COR-L47 (cell line): ENCODE measurements at regions not wholly inside any gene's neighbourhood (a gene's known extent, or its start where the extent isn't known, plus 50 kb on each side); places are given as distances from the start of the nearest gene placed in this dataset.

Source experiments
- DNase-seq: peaks from one replicate; lab custom pipeline; 2025; lab: John Stamatoyannopoulos, UW

GRCh38 chr12:92000597-92000996, 145.0 kb downstream of the BTG1 start:
- no peak for DNase-seq

DNA sequence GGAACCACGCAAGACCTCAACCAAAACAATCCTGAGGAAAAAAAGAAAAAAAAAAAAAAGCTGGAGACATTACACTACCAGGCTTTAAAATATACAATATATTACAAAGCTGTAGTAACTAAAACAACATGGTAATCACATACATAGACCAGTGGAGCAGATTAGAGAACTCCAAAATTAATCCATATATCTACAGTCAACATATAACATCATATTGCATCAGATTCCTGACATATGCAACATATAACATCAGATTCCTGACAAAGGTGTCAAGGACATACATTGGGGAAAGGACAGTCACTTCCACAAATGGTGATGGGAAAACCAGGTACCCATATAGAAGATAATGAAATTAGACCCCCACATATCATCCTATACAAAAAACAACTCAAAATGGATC, 145.8 kb downstream of the BTG1 start:
- DNase-seq = no peak

- no peak for DNase-seq
Observed at GRCh38 chr12:91998316-91998715, 147.3 kb downstream of the BTG1 start.

DNA sequence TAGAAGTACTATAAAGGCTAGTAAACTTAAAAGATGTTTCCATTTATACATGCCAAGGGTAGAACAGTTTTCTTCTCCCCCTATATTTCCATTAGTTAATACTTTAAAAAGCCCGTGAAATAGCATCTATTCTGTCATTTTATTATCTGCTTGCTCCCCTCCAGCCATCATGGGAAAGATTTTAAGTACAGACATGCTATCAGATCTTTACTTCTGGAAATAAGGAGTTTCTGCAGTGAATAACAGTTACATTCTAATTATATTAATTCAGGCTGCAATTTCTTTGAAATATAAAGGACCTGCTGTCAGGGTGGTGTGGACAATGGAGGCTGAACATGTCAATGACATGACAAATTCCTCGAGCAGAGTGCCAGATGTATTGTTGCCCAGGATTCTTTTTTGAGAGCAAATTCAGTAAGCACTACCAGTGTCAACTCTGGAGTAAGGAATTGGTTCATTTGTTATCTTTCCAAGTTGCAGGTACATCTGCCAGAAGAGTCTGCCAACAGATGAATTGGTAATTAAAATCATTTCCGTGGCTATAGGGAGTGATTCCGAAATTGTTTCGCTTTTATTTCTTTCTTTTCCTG, 151.3 kb downstream of the BTG1 start:
- no peak for DNase-seq

DNA sequence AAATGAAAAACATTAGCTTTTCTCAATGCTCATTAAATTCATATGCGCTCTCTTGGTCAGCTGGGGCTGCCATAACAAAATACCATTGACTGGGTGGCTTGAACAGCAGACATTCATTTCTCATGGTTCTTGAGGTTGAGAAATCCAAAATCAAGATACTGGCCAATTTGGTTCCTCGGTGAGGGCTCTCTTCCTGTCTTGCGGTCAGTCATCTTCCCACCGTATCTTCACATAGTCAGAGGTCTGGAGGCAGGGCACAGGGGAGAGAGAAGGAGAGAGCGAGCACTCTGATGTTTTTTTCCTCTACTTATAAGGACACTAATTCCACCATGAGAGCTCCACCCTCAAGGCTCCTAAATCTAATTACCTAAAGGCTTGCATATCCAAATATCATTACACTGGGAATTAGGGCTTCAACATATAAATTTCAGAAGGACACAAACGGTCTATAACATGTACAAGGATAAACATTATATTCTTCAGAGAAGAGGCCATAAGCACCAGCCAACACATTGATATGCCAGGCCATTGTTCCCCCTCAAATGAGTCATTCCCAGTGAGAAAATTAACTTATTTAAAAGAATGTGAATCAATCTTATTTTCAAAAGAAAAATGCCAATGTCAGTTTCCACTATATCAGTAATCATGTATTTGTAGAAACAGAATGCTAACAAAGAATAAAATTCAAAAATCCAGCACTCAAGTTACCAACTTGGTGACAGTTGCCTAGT, 152.2 kb downstream of the BTG1 start:
- DNase-seq = no peak

DNA sequence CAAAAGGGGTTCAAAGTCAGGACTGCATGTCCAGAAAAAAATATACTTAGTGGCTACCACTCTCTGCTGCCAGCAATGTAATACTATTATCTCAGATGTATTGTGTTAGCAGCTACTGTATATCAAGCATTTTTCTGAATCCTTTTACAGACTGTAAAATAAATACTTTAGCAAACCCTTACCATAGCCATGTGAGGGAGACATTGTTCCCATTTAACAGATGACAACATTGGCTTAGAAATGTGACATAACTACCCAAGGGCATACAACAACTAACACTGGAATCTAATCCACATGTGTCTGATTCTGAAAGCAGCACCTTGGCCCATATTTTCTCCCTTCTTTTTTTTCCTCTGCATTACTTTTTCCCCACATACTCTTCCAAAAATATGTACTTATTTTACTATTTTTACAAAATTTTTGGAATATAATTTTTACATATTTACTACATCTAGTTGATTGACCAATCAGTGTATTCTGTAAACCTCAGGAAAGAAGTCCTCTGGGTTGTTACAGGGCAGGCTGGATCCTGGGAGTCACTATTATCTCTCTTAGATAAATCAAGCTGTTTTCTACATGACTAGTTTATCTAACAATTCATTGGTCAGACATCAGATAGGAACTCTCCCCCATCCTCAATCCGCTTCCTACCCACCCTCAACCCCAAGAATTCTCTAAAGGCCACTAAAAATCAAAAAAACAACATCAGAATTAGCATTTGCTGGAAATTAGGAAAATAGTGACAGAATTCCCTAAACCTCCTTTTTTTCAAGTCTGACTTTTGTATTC, 154.1 kb downstream of the BTG1 start:
- no peak for DNase-seq

DNA sequence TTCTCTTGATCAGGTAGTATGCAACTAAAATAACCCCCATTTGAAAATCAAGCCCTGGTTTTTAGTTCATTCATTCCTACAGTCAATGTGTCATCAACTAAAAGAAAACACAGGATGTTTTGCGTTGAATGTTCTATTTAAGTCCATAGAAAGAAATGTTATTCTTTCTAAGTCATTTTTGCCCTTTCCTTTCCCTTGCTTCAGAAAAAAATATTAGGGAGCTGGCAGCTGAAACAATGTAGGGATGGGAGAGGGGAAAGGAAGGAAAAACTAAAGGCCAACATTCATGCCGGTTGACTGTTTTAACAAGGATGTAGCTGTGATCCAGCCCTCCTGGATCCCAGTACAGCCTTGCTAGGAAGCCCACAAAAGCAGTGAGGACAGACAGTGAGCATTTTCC, 155.1 kb downstream of the BTG1 start:
- DNase-seq = no peak

DNA sequence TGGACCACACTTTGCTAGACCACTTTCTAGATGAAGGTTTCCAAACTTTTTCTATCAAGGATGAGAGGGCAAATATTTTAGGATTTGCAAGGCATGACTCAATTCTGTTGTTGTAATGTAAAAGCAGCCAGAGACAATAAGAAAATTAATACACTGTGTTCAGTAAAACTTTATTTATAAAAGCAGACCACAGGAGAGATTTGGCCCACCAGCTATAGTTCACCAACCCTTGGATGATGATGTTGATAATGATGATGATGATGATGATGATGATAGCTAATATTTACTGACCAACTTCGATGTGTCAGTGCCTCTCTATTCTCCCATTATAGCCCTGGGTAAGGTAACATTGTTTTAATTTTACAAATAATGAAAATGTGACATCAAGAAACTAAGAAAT, 156.5 kb downstream of the BTG1 start:
- DNase-seq = no peak

GRCh38 chr12:91988086-91988923, 157.3 kb downstream of the BTG1 start:
- no peak for DNase-seq

DNA sequence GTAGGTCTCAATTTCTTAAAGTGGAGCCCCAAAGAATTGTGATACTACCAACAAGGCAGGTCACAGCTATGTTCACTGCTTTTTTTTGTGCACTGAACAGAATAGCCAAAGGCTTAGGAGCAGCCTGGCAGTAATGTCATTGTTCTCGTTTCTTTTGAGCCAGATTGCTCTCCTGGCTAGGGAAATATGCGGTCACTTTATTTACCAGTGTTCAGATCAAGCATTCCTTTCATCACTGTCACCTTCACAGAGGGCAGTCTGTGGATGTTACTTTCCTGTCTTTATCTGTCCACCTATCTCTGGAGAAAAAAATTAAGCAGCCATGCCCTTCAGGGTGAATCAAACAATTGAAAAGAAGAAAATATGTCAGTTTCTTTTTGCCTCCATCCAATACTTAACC, 159.6 kb downstream of the BTG1 start:
- DNase-seq = no peak

- no peak for DNase-seq
Observed at GRCh38 chr12:91985002-91985787, 160.5 kb downstream of the BTG1 start.

GRCh38 chr12:91984556-91984955, 161.1 kb downstream of the BTG1 start:
- no peak for DNase-seq

DNA sequence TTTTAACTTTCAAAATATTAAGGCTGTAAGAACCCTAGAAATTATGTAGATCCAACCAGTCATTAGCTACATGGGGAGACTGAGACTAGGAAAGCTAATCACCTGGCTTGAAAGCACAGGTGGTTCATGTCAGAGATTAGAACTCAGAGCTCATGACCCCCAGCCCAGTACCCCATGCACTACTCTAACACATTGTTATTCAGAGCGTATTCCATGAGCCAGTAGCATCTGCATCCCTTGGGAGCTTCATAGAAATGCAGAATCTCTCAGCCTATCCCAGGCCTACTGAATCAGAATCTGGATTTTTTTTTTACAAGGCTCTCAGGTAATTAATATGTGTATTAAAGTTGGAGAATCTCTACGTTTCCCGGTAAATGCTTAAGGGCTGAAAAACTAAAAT, 161.7 kb downstream of the BTG1 start:
- DNase-seq = no peak

DNA sequence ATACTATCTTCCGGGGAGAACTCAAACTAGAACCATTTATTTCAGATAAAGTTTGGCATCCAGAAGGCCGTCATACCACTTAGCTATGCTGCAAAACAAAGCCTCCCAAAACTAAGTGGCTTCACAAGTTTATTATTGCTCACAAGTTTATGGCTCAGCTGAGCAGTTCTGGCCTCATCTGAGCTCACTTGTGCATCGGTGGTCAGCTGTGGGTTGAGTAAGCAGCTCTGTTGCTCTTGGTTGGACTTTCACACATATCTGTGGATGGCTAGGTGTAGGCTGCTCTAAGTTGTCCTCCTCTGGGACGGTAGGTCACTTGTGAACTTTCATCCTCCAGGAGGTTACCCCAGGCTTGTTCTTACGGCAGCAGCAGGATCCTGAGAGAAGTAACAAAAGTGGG, 162.7 kb downstream of the BTG1 start:
- no peak for DNase-seq

GRCh38 chr12:91980389-91980821, 165.2 kb downstream of the BTG1 start:
- no peak for DNase-seq

DNA sequence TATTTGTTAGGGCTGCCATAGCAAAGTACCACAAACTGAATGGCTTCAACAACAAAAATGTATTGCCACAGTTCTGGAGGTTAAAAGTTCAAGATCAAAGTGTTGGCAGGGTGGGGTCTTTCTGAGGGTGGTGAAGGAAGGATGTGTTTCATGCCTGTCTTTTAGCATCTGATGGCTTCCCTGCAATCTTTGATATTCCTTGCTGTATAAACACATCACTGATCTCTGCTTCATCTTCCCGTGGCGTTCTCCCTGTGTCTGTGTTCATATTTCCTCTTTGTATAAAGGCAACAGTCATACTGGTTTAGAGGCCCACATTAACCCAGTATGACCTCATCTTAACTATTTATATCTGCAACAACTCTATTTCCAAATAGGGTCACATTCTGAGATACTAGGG, 167.5 kb downstream of the BTG1 start:
- no peak for DNase-seq

- DNase-seq = no peak
Observed at GRCh38 chr12:91975891-91976290, 169.8 kb downstream of the BTG1 start.

DNA sequence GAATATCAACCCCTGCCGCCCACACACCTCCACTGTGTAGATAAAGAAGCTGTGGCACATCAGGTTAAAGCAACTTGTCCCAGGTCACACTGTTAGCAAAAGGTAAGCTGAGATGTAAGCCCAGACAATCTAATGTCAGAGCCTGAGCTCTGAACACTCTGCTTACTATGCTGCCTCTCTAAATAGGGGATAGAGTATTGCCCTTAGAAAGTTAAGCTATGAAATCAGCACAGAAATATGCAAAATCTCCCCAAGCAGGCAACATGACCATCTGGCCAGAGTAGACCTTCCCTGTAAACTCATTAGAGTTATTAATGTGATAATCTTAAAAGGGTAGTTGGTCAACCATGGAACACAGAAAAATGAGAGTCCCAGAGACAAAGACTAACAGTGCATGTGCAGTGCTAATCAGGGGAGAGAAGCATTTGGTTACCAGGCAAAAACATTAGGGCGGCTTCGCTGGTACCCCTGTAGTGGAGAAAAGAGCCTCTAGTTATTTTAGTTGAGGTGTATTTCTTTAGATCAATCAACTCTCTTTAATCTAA, 171.0 kb downstream of the BTG1 start:
- no peak for DNase-seq

GRCh38 chr12:91973813-91974212, 171.8 kb downstream of the BTG1 start:
- DNase-seq = no peak

- no peak for DNase-seq
Observed at GRCh38 chr12:91972896-91973295, 172.8 kb downstream of the BTG1 start.

- DNase-seq = no peak
Observed at GRCh38 chr12:91968777-91969171, 176.9 kb downstream of the BTG1 start.
